ENCODE measurements at regions not wholly inside any gene's neighbourhood (a gene's known extent, or its start where the extent isn't known, plus 50 kb on each side); places are given as distances from the start of the nearest gene placed in this dataset.

DNA sequence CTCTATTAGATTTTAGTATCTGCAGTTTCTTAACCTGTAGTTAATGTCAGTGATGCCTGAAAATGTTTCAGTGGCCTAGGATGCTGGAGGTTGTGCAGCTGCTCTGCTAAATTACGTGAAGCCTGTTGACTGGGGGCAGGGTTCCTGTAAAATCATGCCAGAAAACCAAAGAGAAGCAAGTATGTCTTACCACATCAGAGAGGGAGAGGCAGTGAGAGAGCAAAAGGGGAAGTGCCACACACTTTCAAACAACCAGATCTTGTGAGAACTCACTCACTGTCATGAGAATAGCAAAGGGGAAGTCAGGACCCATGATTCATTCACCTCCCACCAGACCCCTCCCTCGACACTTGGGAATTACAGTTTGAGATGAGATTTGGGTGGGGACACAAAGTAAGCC, 83.9 kb upstream of the CYLC2 start:
- TF ChIP-seq, protein P1, sequence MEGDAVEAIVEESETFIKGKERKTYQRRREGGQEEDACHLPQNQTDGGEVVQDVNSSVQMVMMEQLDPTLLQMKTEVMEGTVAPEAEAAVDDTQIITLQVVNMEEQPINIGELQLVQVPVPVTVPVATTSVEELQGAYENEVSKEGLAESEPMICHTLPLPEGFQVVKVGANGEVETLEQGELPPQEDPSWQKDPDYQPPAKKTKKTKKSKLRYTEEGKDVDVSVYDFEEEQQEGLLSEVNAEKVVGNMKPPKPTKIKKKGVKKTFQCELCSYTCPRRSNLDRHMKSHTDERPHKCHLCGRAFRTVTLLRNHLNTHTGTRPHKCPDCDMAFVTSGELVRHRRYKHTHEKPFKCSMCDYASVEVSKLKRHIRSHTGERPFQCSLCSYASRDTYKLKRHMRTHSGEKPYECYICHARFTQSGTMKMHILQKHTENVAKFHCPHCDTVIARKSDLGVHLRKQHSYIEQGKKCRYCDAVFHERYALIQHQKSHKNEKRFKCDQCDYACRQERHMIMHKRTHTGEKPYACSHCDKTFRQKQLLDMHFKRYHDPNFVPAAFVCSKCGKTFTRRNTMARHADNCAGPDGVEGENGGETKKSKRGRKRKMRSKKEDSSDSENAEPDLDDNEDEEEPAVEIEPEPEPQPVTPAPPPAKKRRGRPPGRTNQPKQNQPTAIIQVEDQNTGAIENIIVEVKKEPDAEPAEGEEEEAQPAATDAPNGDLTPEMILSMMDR (IDR thresholded peaks at IDR 0.05), result no peak
- no peak for TF ChIP-seq POLR2A (IDR thresholded peaks at IDR 0.05)

Data from transverse colon (tissue), 3 donors.